ENCODE measurements at regions not wholly inside any gene's neighbourhood (a gene's known extent, or its start where the extent isn't known, plus 50 kb on each side); places are given as distances from the start of the nearest gene placed in this dataset.

GRCh38 chr16:85238233-85238647, 126.0 kb upstream of the CIBAR2 start:
- no TSS peak for BruUV-seq (replicated peaks)
- Histone ChIP-seq H2AFZ (no peak overlapping the region), H3K4me1 (replicated peaks; ENCODE audit: insufficient read depth) (no peaks in the 10 kb centered on the region), H3K36me3 (ENCODE audit: low read depth) (no peaks in the 10 kb centered on the region), H3K27ac (no peak overlapping the region), H4K20me1 (ENCODE audit: insufficient read depth) (no peaks in the 10 kb centered on the region), H3K4me2 (no peak overlapping the region), H3K9me2 (ENCODE audit: insufficient read depth) (no peaks in the 10 kb centered on the region), H3F3A (ENCODE audit: insufficient read depth, low read depth) (no peaks in the 10 kb centered on the region), H3K27me3 (ENCODE audit: insufficient read depth, low read depth) (no peaks in the 10 kb centered on the region), H3K9me3 (ENCODE audit: insufficient read depth, low read depth) (no peaks in the 10 kb centered on the region), H3K79me2 (ENCODE audit: low read depth) (no peaks in the 10 kb centered on the region), H3K4me3 (no peak overlapping the region)
- no peak for DNase-seq
- CTCF ChIA-PET = no interaction called here
- TF ChIP-seq CTCF (conservative IDR thresholded peaks at IDR 0.05) (no peak), EZH2 (IDR thresholded peaks at IDR 0.05; ENCODE audit: low read depth) (no peak)
- POLR2A ChIA-PET (ENCODE audit: unreplicated experiment) = no interaction called here
- intact Hi-C loops (cut with micrococcal nuclease; ENCODE audit: unreplicated experiment) = no loop called here

- H3K9me2 ChIP-seq (ENCODE audit: insufficient read depth) = no peaks in the 10 kb centered on the region
- H3K79me2 ChIP-seq (ENCODE audit: low read depth) = no peaks in the 10 kb centered on the region
- no peaks in the 10 kb centered on the region for H3K36me3 ChIP-seq (ENCODE audit: low read depth)
- CTCF ChIA-PET = no interaction called here
- no peak for DNase-seq
- no peaks in the 10 kb centered on the region for H3F3A ChIP-seq (ENCODE audit: insufficient read depth, low read depth)
- H3K27me3 ChIP-seq (ENCODE audit: insufficient read depth, low read depth) = no peaks in the 10 kb centered on the region
- POLR2A ChIA-PET (ENCODE audit: unreplicated experiment) = no interaction called here
- no peak overlapping the region for H2AFZ ChIP-seq
- no peaks in the 10 kb centered on the region for H4K20me1 ChIP-seq (ENCODE audit: insufficient read depth)
- no peak overlapping the region for H3K27ac ChIP-seq
- H3K4me3 ChIP-seq = no peak overlapping the region
- no peaks in the 10 kb centered on the region for H3K4me1 ChIP-seq (replicated peaks; ENCODE audit: insufficient read depth)
- BruUV-seq (replicated peaks) = no TSS peak
- intact Hi-C loops (cut with micrococcal nuclease; ENCODE audit: unreplicated experiment) = no loop called here
- no peak overlapping the region for H3K4me2 ChIP-seq
- H3K9me3 ChIP-seq (ENCODE audit: insufficient read depth, low read depth) = no peaks in the 10 kb centered on the region
- no peak for TF ChIP-seq EZH2 (IDR thresholded peaks at IDR 0.05; ENCODE audit: low read depth)
- TF ChIP-seq CTCF (conservative IDR thresholded peaks at IDR 0.05) = no peak
Observed at GRCh38 chr16:85239239-85239638, 127.0 kb upstream of the CIBAR2 start.

GRCh38 chr16:85239871-85240270, 127.6 kb upstream of the CIBAR2 start:
- Histone ChIP-seq H3K4me3 (no peak overlapping the region), H3K27ac (no peak overlapping the region), H3K36me3 (ENCODE audit: low read depth) (no peaks in the 10 kb centered on the region), H3K27me3 (ENCODE audit: insufficient read depth, low read depth) (no peaks in the 10 kb centered on the region), H3K9me2 (ENCODE audit: insufficient read depth) (no peaks in the 10 kb centered on the region), H3K79me2 (ENCODE audit: low read depth) (no peaks in the 10 kb centered on the region), H2AFZ (no peak overlapping the region), H3K4me1 (replicated peaks; ENCODE audit: insufficient read depth) (no peaks in the 10 kb centered on the region), H3F3A (ENCODE audit: insufficient read depth, low read depth) (no peaks in the 10 kb centered on the region), H4K20me1 (ENCODE audit: insufficient read depth) (no peaks in the 10 kb centered on the region), H3K9me3 (ENCODE audit: insufficient read depth, low read depth) (no peaks in the 10 kb centered on the region), H3K4me2 (no peak overlapping the region)
- ChIA-PET CTCF (no interaction called here), POLR2A (ENCODE audit: unreplicated experiment) (no interaction called here)
- BruUV-seq (replicated peaks) = no TSS peak
- TF ChIP-seq CTCF (conservative IDR thresholded peaks at IDR 0.05) (no peak), EZH2 (IDR thresholded peaks at IDR 0.05; ENCODE audit: low read depth) (no peak)
- no peak for DNase-seq
- intact Hi-C loops (cut with micrococcal nuclease; ENCODE audit: unreplicated experiment) = no loop called here

Measured in PC-9 (cell line).